VCaP (cell line): ENCODE measurements at regions not wholly inside any gene's neighbourhood (a gene's known extent, or its start where the extent isn't known, plus 50 kb on each side); places are given as distances from the start of the nearest gene placed in this dataset.

Experiments
- H3K27ac ChIP-seq: fragments of 450-650 bp; 2 replicates; pipeline ENCODE4 v1.5.1; 2017
- CTCF ChIP-seq: fragments of 450-650 bp; conservative IDR thresholded peaks from 2 replicates; pipeline ENCODE4 v1.5.1; 2017; ENCODE audit warnings: mild to moderate bottlenecking, moderate library complexity

- no peak overlapping the region for H3K27ac ChIP-seq
- TF ChIP-seq CTCF = no peak
Measured at GRCh38 chr1:203969846-203970245, 103.1 kb upstream of the SOX13 start.

- TF ChIP-seq CTCF = no peak
- H3K27ac ChIP-seq = no peak overlapping the region
Measured at GRCh38 chr1:203985044-203985443, 87.9 kb upstream of the SOX13 start.

GRCh38 chr1:203985676-203986075 lies 87.2 kb upstream of the SOX13 start:
- no peak overlapping the region for H3K27ac ChIP-seq

GRCh38 chr1:203986887-203987461 lies 85.9 kb upstream of the SOX13 start:
- no peak overlapping the region for H3K27ac ChIP-seq
- TF ChIP-seq CTCF = no peak

More at GRCh38 chr1:203985676-203986075, 87.2 kb upstream of the SOX13 start:
- TF ChIP-seq CTCF = no peak

- TF ChIP-seq CTCF = no peak
- H3K27ac ChIP-seq = no peak overlapping the region
Measured at GRCh38 chr1:203990118-203990517, 82.8 kb upstream of the SOX13 start.

- no peak for TF ChIP-seq CTCF
- H3K27ac ChIP-seq = no peak overlapping the region
Measured at GRCh38 chr1:203992440-203992839, 80.5 kb upstream of the SOX13 start.

- no peak for TF ChIP-seq CTCF
- H3K27ac ChIP-seq = no peak overlapping the region
Measured at GRCh38 chr1:203993256-203993655, 79.7 kb upstream of the SOX13 start.
